ENCODE measurements at regions not wholly inside any gene's neighbourhood (a gene's known extent, or its start where the extent isn't known, plus 50 kb on each side); places are given as distances from the start of the nearest gene placed in this dataset.

- H3F3A ChIP-seq (ENCODE audit: insufficient read depth) = no peaks in the 10 kb centered on the region
- no peaks in the 10 kb centered on the region for H4K20me1 ChIP-seq (ENCODE audit: low read depth, low read length)
- no peak overlapping the region for H3K9ac ChIP-seq (ENCODE audit: low read length)
- H3K4me3 ChIP-seq (ENCODE audit: insufficient read depth, low read length, poor library complexity, severe bottlenecking) = no peak overlapping the region
- no peaks in the 10 kb centered on the region for H3K27me3 ChIP-seq (ENCODE audit: low read length)
- no peak overlapping the region for H3K4me2 ChIP-seq (ENCODE audit: low read depth, low read length, poor library complexity, severe bottlenecking)
- no peaks in the 10 kb centered on the region for H3K79me2 ChIP-seq (ENCODE audit: insufficient read depth, low read length)
- H3K27ac ChIP-seq (ENCODE audit: low read depth, low read length) = no peak overlapping the region
- H3K36me3 ChIP-seq (ENCODE audit: low read length) = no peaks in the 10 kb centered on the region
- H2AFZ ChIP-seq (ENCODE audit: low read depth, low read length, severe bottlenecking) = peak overlapping the region; percentile 65
- H3K9me2 ChIP-seq (replicated peaks; ENCODE audit: insufficient read depth, low read length) = no peaks in the 10 kb centered on the region
- H3K9me3 ChIP-seq (ENCODE audit: insufficient read depth, low read length) = no peaks in the 10 kb centered on the region
- TF ChIP-seq EZH2phosphoT487 (conservative IDR thresholded peaks at IDR 0.05; ENCODE audit: low read length) (no peak), CTCF (IDR thresholded peaks at IDR 0.05; ENCODE audit: insufficient read depth, low read length, poor library complexity, severe bottlenecking) (no peak)
Observed at GRCh38 chr6:41460742-41461336, 85.3 kb upstream of the FOXP4 start.

DNA sequence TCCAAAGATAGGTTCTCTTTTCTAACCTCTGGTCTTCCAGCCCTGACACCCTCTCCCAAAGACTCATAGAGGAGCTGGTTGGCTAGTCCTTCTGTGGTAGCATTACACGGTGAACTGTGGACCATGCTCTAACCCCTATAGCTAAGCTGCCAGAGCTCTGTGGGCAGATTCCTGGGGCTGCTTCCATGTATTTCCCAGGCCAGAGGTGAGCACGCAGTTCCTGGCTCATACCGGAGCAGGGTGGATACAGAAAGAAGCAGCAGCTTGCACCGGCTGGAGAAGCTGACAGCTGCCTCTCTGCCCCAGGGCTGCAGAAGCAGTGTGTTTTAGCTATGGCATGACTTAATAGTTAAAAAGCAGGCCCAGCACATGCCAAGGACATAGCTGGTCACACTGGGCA, 84.1 kb upstream of the FOXP4 start:
- Histone ChIP-seq H3K9me2 (replicated peaks; ENCODE audit: insufficient read depth, low read length) (no peaks in the 10 kb centered on the region), H3K79me2 (ENCODE audit: insufficient read depth, low read length) (no peaks in the 10 kb centered on the region), H2AFZ (ENCODE audit: low read depth, low read length, severe bottlenecking) (no peak overlapping the region), H3K27ac (ENCODE audit: low read depth, low read length) (no peak overlapping the region), H3K36me3 (ENCODE audit: low read length) (no peaks in the 10 kb centered on the region), H3K4me2 (ENCODE audit: low read depth, low read length, poor library complexity, severe bottlenecking) (no peak overlapping the region), H3K4me3 (ENCODE audit: insufficient read depth, low read length, poor library complexity, severe bottlenecking) (no peak overlapping the region), H3K9me3 (ENCODE audit: insufficient read depth, low read length) (no peaks in the 10 kb centered on the region), H3F3A (ENCODE audit: insufficient read depth) (no peaks in the 10 kb centered on the region), H3K27me3 (ENCODE audit: low read length) (no peaks in the 10 kb centered on the region), H3K9ac (ENCODE audit: low read length) (no peak overlapping the region), H4K20me1 (ENCODE audit: low read depth, low read length) (no peaks in the 10 kb centered on the region)
- TF ChIP-seq EZH2phosphoT487 (conservative IDR thresholded peaks at IDR 0.05; ENCODE audit: low read length) = no peak
- TF ChIP-seq CTCF (IDR thresholded peaks at IDR 0.05; ENCODE audit: insufficient read depth, low read length, poor library complexity, severe bottlenecking) = no peak

GRCh38 chr6:41463062-41463930, 82.9 kb upstream of the FOXP4 start:
- Histone ChIP-seq H3K36me3 (ENCODE audit: low read length) (no peaks in the 10 kb centered on the region), H3K4me3 (ENCODE audit: insufficient read depth, low read length, poor library complexity, severe bottlenecking) (no peak overlapping the region), H3K79me2 (ENCODE audit: insufficient read depth, low read length) (no peaks in the 10 kb centered on the region), H2AFZ (ENCODE audit: low read depth, low read length, severe bottlenecking) (no peak overlapping the region), H4K20me1 (ENCODE audit: low read depth, low read length) (no peaks in the 10 kb centered on the region), H3K27ac (ENCODE audit: low read depth, low read length) (no peak overlapping the region), H3F3A (ENCODE audit: insufficient read depth) (no peaks in the 10 kb centered on the region), H3K9me3 (ENCODE audit: insufficient read depth, low read length) (no peaks in the 10 kb centered on the region), H3K9me2 (replicated peaks; ENCODE audit: insufficient read depth, low read length) (no peaks in the 10 kb centered on the region), H3K4me2 (ENCODE audit: low read depth, low read length, poor library complexity, severe bottlenecking) (no peak overlapping the region), H3K27me3 (ENCODE audit: low read length) (no peaks in the 10 kb centered on the region), H3K9ac (ENCODE audit: low read length) (no peak overlapping the region)
- TF ChIP-seq EZH2phosphoT487 (conservative IDR thresholded peaks at IDR 0.05; ENCODE audit: low read length) (no peak), CTCF (IDR thresholded peaks at IDR 0.05; ENCODE audit: insufficient read depth, low read length, poor library complexity, severe bottlenecking) (peak; percentile 83)
